GM21717 (cell line): ENCODE measurements at regions not wholly inside any gene's neighbourhood (a gene's known extent, or its start where the extent isn't known, plus 50 kb on each side); places are given as distances from the start of the nearest gene placed in this dataset.

Experiments used
- ATAC-seq: cut with Tn5 transposase; IDR thresholded peaks from one replicate; pipeline ENCODE4 v1.9.1; 2021; ENCODE audit warnings: mild to moderate bottlenecking, moderate library complexity; ENCODE audit not compliant: unreplicated experiment

GRCh38 chr10:129105266-129105665 lies 361.8 kb upstream of the MGMT start:
- ATAC-seq: no peak

DNA sequence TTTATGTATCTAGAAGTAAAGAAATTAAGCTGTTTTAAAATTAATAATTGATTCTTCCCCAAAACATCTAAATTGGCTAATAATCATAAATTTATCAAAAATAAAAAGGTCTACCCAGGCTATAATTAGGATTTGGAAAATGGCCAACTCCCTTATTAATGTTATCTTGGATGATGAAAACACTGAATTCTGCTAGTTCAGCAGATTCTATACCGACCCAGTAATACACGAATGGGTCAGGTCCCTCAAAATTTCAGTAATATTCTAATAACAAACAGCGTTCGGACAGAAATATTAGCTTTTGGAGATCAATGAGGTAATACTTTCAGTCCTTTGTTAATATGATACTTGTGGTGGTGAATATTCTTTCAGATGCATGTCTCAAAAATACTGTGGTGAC lies 360.7 kb upstream of the MGMT start:
- no peak for ATAC-seq

GRCh38 chr10:129107525-129107924 lies 359.5 kb upstream of the MGMT start:
- ATAC-seq: no peak

- ATAC-seq: no peak
Measured at GRCh38 chr10:129108378-129108777, 358.7 kb upstream of the MGMT start.

DNA sequence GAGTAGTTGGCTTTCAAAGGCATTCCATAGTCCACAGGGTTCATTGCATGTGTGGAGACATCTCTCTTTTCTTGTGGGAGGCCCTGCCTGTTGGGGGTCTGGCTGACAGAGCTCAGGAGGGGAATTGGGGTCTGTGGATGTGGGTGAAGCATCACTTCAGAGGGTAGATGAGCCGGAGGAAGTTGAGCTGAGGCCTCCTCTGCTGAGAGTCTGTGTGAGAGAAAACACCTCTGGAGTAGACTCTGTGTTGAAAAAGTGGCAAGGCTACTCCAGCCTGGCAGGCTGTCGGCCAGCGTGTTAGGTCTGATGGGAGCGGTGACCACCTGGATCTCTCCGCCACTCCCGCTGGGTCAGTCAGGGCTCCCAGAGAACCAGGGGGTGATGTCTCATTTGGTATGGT lies 358.0 kb upstream of the MGMT start:
- ATAC-seq: no peak

DNA sequence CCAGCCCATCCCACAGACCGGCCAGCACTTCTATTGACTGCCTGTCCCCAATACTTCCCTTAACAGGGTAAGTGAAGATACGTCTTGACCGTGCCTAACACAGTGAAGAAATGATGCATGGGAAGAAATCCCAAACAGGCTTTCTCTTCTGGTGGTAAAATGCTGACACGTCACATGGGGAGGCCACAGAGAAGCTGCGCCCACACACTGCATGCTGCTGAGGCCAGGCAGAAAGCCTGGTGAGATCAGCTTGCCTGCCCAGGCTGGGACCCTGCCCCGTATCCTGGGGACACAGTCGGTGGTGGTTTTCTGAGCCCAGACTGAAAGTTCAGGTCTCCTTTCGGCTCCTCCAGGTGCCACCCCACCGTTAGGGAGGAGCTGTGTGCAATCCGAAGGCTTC lies 356.3 kb upstream of the MGMT start:
- no peak for ATAC-seq

DNA sequence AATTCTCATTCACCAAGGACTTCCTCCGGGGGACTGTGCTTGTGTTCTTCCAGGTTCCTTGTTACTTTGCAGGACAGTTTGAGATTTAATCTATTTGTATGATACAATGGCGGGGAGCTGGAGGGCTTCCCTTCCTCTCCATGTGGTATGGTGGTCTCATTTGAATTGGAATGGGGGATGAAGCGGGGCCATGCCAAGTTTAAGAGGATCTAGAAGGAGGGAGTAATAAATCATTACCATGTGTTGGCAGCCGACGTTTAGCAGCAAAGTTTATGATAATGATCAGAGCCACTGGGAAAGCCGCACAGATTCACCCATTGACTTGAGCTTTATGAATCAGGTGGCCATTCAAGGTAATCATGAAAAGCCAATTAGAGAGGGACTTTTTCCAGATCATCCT lies 355.1 kb upstream of the MGMT start:
- no peak for ATAC-seq

- ATAC-seq: no peak
Measured at GRCh38 chr10:129114588-129114987, 352.5 kb upstream of the MGMT start.

DNA sequence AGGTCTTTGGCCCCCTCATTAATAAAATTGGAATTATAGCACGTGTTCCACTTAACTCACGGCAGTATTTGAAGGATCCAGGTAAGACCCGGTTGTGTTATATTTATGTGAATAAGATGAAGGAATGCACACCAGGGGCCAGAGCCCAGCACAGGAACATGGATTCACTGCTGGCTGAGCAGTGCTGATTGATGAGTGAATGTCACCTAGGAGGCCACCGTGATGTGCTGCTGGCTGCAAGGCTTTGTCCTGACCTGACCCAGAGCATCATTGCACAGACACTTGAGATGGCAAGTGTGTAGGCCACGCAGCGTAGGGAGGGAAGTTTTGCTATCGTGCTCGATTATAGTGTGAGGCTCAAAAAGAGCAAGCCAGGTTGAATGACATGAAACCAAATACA lies 350.7 kb upstream of the MGMT start:
- no peak for ATAC-seq

DNA sequence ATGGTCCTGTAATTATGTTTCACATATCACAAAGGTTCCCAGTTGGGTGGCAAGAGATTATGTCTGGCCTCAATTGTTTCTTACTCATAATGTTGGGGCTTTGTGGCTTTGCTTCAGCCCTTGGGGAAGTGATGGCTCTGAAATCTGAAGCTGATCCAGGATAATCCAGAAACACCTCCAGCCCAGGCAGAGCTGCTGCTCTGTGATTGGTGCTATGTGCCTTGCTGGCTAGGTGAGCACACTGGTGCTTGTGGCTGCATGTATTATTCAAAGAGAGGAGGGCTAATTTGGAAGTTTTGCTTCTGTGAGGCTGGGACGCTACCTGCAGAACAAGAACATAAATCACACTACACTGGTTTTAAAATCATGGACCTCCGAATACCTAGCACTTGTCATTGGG lies 346.6 kb upstream of the MGMT start:
- ATAC-seq: no peak

DNA sequence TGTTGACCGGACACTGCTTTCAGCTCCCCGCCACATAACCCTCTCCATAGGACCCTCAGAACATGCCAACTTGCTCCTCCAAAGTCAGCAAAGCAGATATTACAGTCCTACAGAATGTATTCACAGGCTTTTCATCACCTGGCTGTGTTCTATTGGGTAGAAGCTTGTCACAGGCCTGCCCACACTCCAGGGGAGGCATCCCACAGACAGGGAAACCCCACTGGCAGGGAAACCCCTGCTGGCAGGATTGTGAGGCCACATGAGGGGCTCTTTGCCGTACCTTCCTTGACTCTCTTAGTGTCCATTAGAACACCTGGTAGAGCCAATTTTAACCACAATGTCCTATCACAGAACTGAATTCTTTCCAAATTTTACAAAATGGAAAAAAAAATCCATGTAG lies 344.2 kb upstream of the MGMT start:
- ATAC-seq: no peak

- no peak for ATAC-seq
Measured at GRCh38 chr10:129123428-129123827, 343.6 kb upstream of the MGMT start.

- ATAC-seq: no peak
Measured at GRCh38 chr10:129126982-129127381, 340.1 kb upstream of the MGMT start.

DNA sequence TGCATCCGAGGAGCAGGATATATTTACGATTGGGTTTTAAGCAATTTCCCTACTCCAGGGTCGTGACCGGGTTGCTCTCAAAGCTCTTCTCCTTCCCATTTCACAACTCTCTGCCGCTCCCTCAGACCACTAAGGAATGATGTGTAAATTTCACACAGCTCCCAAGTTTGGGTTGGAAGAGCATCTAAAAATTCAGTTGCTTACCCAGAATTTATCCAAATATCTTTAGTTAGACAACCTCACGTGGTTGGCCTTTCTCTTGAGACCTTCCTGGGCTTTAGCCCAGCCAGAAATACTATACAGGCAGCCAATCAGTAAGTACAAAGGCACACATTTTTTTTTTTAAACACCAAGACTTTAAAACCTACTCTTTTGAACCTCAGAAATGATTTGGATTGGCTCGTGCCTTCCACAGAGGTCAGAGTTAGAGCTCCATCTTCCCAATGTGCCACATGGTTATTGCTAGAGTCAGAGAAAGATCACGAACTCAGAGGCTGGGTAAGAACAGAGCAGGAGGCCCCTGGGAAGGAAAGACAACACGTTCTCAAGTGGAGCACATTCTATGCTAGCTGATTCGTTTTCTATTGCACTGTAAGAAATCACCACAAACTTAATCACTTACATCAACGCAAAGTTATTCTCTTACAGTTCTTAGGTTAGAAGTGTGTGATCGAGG lies 335.4 kb upstream of the MGMT start:
- no peak for ATAC-seq

GRCh38 chr10:129133856-129134255 lies 333.2 kb upstream of the MGMT start:
- ATAC-seq: no peak

DNA sequence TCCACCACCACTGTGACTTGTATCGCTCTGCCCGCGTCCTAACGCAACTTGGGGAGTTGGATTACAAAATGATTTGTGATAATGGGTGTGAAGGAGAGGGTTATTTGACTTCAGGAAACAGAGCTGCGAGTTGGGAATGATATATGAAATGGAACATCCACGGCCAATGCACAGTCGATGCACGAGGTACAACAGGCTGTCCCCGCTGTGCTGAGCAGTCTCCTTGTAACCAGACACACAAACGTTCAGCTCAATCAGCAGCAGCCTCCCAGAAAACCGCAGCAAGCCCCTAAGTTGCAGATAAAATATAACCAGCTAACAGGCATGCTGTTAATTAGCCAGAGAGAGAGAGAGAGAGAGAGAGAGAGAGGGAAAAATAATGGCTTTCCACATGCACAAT lies 332.7 kb upstream of the MGMT start:
- no peak for ATAC-seq

DNA sequence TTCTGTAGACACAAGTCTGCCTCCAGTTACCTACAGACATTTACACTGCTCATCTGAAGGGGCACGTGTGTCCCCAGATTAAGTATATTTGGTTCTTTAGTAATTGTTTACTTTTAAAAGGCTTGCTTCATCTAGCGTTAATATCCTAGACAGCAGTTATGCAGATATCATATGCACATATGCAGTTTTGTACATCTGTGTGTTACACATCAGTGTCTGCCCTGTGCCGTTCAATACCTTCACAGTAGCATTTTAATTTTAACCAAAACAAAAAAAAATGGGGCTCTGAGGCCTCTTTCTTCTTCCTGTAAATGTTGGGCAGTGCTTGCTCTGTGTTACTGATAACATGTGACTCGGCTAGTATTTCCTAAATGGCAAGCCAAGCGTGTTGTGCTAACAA lies 331.4 kb upstream of the MGMT start:
- ATAC-seq: no peak

GRCh38 chr10:129136074-129136473 lies 331.0 kb upstream of the MGMT start:
- ATAC-seq: no peak

DNA sequence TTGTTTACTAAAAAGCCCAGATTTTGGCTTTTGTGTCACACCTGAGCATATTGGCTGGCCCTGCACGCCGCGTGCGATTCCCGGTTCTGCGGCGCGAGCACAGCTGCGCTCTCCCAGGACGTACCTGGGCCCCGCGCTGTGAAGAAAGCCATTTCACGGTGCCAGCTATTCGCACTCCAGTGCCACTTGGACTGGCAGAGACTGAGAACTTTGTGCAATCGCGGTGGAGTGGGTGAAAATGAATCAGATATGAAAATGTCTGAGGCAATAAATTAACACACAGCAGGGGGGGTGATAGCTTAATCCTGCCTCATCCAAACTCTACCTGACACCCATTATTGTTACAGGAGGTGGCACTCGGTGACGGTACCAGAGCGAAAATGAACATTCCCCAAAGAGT lies 330.1 kb upstream of the MGMT start:
- no peak for ATAC-seq

DNA sequence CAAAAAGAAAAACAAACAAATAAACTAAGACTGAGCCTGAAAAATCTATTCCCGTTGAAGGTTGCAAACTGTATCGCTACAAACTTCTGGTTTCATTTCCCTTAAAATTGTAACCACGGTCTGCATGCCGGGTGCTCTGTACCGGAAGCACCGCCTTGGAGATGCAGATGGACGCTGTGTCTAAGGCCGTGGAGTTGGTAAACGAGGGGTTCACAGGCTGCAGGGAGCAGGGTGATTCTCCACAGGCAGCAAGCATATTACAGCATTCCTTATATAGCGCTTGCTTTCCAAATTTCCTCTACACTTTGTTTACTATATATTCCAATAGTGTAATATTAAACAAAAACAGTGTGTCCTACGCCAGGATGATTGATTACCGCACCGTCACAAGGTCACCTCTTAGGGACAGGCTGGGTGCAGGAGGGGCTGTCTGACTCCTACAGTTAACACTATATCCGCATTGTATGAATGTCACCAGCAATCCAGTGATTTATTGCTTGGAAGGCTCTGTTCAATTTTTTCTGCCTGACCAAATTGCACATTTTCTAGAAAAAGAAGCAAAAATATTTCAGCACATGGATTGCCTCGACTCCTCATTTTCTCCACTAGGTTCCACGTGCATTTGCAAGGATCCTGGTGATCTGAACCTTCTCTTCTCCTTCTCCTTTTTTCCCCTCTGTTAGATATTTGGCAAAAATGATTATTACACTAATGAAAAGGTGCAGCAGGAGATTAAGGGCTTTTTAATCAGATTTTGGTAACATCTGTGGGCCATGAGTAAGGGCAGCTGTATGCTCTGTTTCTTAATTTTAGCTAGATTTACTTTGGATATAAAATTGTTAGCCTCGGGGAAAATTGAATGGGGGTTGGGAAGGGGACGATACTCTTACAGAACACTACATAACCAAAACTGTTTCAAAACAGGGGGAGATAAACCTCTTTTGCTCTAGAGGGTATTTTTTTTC lies 325.8 kb upstream of the MGMT start:
- no peak for ATAC-seq

GRCh38 chr10:129151281-129151680 lies 315.8 kb upstream of the MGMT start:
- ATAC-seq: no peak

- no peak for ATAC-seq
Measured at GRCh38 chr10:129156406-129156805, 310.6 kb upstream of the MGMT start.
